Fibroblast of skin of right biceps (primary cell): ENCODE measurements at regions not wholly inside any gene's neighbourhood (a gene's known extent, or its start where the extent isn't known, plus 50 kb on each side); places are given as distances from the start of the nearest gene placed in this dataset.

ENCODE experiments used
- DNase-seq: peaks from one replicate; pipeline ENCODE4 v3.0.0-alpha.2; 2013

GRCh38 chr2:120684289-120685065 is 51.2 kb upstream of the GLI2 start:
- peak; percentile 78 for DNase-seq

- DNase-seq = no peak
These were observed 50.3 kb upstream of the GLI2 start for GRCh38 chr2:120685066-120685973.
